Stomach (tissue), 4 donors: ENCODE measurements at regions not wholly inside any gene's neighbourhood (a gene's known extent, or its start where the extent isn't known, plus 50 kb on each side); places are given as distances from the start of the nearest gene placed in this dataset.

ENCODE experiments used
- CTCF ChIP-seq, 7 experiments: fragments of 450-650 bp in 4 of 7; fragments of 200-600 bp in 3 of 7; sonication (generic) in 3 of 7; IDR thresholded peaks; one replicate each; pipeline ENCODE4 v1.5.1; 2016 to 2019; ENCODE audit warnings: antibody characterized with exemption in 7 of 7, control low read depth in 2 of 7, mild to moderate bottlenecking in 1 of 7
- POLR2A ChIP-seq, 4 donors: fragments of 450-650 bp; IDR thresholded peaks; one replicate each; pipeline ENCODE4 v1.6.1; 2016; ENCODE audit warnings: antibody characterized with exemption in 4 of 4, control low read depth in 2 of 4, mild to moderate bottlenecking in 1 of 4, moderate library complexity in 1 of 4
- POLR2AphosphoS5 ChIP-seq, 3 donors: sonication (generic); formaldehyde crosslinking; IDR thresholded peaks; one replicate each; pipeline ENCODE4 v1.6.1; 2016; ENCODE audit warnings: antibody characterized with exemption in 3 of 3

- TF ChIP-seq CTCF (IDR thresholded peaks at IDR 0.05) (no peak), POLR2AphosphoS5 (IDR thresholded peaks at IDR 0.05) (no peak), POLR2A (IDR thresholded peaks at IDR 0.05) (no peak)
Observed at GRCh38 chr2:65507102-65508069, 75.0 kb upstream of the SPRED2 start.
